ENCODE measurements at regions not wholly inside any gene's neighbourhood (a gene's known extent, or its start where the extent isn't known, plus 50 kb on each side); places are given as distances from the start of the nearest gene placed in this dataset.

DNA sequence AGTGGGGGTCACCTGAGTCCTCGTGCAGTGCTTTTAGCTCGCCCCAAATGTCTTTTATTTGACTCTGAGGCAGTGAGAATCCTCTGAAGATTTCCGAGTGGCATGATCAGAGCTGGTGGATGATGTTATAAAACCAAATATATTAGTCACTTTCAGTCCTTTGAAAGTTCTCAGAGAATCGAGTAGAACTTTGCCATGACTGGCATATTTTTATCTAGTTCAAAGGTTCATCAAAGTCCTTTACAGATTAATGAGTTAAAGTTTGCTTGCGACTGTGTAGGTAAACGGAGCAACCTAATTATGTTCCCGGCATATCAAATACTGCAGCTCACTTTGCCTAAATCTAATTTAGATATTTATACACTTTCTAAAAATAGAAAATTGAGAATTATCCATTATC is 498.5 kb upstream of the NOX3 start:
- H3K36me3 ChIP-seq (ENCODE audit: low read depth): no peaks in the 10 kb centered on the region
- H3K4me3 ChIP-seq: no peak overlapping the region
- intact Hi-C loops (cut with DNase I, micrococcal nuclease): no loop called here
- no peak for DNase-seq
- ATAC-seq: no peak
- H3K4me1 ChIP-seq (ENCODE audit: low read depth): peaks cover 5% of the 10 kb centered on the region
- TF ChIP-seq, protein P1, sequence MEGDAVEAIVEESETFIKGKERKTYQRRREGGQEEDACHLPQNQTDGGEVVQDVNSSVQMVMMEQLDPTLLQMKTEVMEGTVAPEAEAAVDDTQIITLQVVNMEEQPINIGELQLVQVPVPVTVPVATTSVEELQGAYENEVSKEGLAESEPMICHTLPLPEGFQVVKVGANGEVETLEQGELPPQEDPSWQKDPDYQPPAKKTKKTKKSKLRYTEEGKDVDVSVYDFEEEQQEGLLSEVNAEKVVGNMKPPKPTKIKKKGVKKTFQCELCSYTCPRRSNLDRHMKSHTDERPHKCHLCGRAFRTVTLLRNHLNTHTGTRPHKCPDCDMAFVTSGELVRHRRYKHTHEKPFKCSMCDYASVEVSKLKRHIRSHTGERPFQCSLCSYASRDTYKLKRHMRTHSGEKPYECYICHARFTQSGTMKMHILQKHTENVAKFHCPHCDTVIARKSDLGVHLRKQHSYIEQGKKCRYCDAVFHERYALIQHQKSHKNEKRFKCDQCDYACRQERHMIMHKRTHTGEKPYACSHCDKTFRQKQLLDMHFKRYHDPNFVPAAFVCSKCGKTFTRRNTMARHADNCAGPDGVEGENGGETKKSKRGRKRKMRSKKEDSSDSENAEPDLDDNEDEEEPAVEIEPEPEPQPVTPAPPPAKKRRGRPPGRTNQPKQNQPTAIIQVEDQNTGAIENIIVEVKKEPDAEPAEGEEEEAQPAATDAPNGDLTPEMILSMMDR (IDR thresholded peaks at IDR 0.05): no peak
- H3K9me3 ChIP-seq: no peaks in the 10 kb centered on the region

DNA sequence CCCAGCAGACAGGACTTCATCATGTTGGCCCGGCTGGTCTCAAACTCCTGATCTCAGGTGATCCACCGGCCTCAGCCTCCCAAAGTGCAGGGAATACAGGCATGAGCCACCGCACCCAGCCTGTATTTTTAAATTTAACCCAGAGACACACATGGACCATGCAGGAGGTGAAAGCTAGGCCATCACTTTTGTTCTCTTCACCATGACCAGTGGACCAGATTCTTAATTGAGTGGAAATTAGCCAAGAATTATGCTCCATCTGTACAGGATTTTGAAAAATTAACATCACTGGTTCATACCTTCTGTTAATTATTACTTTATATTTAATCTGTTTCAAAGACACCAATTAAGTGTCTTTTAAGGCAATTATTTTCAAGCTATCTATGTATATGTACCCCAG is 493.6 kb upstream of the NOX3 start:
- TF ChIP-seq, protein P1 (IDR thresholded peaks at IDR 0.05): no peak
- no peaks in the 10 kb centered on the region for H3K4me1 ChIP-seq (ENCODE audit: low read depth)
- no peaks in the 10 kb centered on the region for H3K36me3 ChIP-seq (ENCODE audit: low read depth)
- no peak for DNase-seq
- no peak overlapping the region for H3K4me3 ChIP-seq
- intact Hi-C loops (cut with DNase I, micrococcal nuclease): no loop called here
- H3K9me3 ChIP-seq: peaks cover 12% of the 10 kb centered on the region
- no peak for ATAC-seq

DNA sequence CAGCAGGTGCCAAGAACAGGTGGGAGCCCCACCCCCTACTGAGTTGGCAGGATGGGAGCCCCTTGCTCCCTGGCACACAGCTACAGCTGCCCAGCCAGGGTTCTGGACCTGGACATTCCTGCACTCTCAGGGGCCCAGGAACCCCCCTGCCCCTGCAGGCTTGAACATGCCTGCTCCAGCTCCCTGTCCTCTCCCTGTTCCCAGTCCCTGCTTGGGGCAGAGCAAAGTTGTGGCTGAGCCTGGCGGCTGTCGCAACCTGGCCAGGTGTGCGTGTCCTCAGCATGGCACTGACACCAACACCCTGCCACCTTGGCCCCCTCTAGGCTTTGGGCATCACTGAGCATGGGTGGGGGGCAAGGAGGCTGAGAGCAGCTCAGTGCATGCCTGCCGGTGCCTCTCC is 491.2 kb upstream of the NOX3 start:
- H3K4me3 ChIP-seq: no peak overlapping the region
- DNase-seq: no peak
- intact Hi-C loops (cut with DNase I, micrococcal nuclease): no loop called here
- H3K9me3 ChIP-seq: peaks cover 12% of the 10 kb centered on the region
- TF ChIP-seq, protein P1 (IDR thresholded peaks at IDR 0.05): no peak
- H3K4me1 ChIP-seq (ENCODE audit: low read depth): no peaks in the 10 kb centered on the region
- no peaks in the 10 kb centered on the region for H3K36me3 ChIP-seq (ENCODE audit: low read depth)
- no peak for ATAC-seq

DNA sequence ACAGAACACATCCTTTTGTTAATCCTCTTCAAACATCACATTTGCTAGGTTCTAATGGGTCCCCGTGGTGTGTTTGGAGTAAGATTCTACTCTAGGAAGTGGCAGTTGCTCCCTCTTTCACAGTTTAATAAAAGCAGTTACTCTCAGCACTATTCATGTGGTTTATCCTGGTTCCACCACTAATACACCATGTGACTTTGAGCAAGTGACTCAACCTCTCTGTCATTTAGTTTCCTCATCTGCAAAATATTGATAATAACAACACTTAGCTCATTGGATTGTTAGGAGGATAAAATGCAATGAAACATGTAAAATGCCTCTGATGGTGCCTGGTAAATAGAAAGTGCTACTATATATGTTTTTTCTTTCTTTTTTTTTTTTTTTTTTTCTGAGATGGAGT is 488.0 kb upstream of the NOX3 start:
- H3K4me3 ChIP-seq: no peak overlapping the region
- intact Hi-C loops (cut with DNase I, micrococcal nuclease): no loop called here
- peaks cover 12% of the 10 kb centered on the region for H3K9me3 ChIP-seq
- TF ChIP-seq, protein P1 (IDR thresholded peaks at IDR 0.05): no peak
- no peaks in the 10 kb centered on the region for H3K4me1 ChIP-seq (ENCODE audit: low read depth)
- no peaks in the 10 kb centered on the region for H3K36me3 ChIP-seq (ENCODE audit: low read depth)
- DNase-seq (no peak), ATAC-seq (no peak)

DNA sequence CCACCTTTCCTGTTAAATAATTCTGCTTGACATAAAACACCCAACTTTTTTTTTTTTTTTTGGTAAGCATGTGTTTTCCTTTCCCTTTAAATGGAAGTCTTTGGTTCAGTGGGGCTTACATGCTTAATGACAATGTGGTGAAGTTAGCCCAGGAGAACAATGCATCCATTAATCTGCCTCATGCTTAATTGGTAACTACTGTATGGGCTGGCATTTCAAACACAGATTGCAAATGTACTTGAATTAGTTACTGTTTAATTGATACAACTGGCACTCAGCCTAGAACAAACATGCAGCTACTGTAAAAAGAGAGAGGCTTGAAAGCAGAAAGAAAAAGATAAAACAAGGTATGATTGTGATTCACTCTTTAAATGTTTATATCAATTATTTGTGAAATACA is 483.6 kb upstream of the NOX3 start:
- intact Hi-C loops (cut with DNase I, micrococcal nuclease): no loop called here
- no peak for DNase-seq

DNA sequence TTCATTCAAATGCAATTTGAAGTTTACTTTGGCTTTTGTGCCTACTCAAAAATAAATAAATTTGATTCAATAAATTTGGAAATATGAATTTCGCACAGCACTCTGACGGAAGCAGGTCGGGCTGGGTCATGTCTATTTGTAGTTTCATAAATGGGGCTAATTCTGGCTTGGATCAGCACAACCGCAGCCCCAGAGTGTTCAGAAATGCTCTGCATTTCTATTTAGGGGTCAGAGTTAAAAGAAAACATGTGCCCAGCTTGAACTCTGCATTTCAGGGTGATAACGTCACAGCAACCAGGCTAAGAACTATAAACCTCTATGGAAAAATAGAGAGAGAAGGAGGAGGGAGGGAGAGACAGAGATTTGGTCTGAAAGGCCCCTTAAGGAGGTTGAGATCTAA is 480.9 kb upstream of the NOX3 start:
- Histone ChIP-seq H3K4me3 (no peak overlapping the region), H3K36me3 (ENCODE audit: low read depth) (no peaks in the 10 kb centered on the region), H3K4me1 (ENCODE audit: low read depth) (no peaks in the 10 kb centered on the region), H3K9me3 (no peaks in the 10 kb centered on the region)
- TF ChIP-seq, protein P1 (IDR thresholded peaks at IDR 0.05): no peak
- intact Hi-C loops (cut with DNase I, micrococcal nuclease): no loop called here
- no peak for DNase-seq
- ATAC-seq: no peak

More for the DNA sequence above, 483.6 kb upstream of the NOX3 start:
- Histone ChIP-seq H3K9me3 (no peaks in the 10 kb centered on the region), H3K4me1 (ENCODE audit: low read depth) (no peaks in the 10 kb centered on the region), H3K4me3 (no peak overlapping the region), H3K36me3 (ENCODE audit: low read depth) (no peaks in the 10 kb centered on the region)
- peak; percentile 43 for ATAC-seq
- TF ChIP-seq, protein P1 (IDR thresholded peaks at IDR 0.05): no peak

All from mucosa of descending colon (tissue), 3 donors.